ENCODE measurements at regions not wholly inside any gene's neighbourhood (a gene's known extent, or its start where the extent isn't known, plus 50 kb on each side); places are given as distances from the start of the nearest gene placed in this dataset.

- TF ChIP-seq EP300 (IDR thresholded peaks at IDR 0.05) (no peak), POLR2AphosphoS5 (IDR thresholded peaks at IDR 0.05) (peak; percentile 73)
- TF ChIP-seq, protein P1, sequence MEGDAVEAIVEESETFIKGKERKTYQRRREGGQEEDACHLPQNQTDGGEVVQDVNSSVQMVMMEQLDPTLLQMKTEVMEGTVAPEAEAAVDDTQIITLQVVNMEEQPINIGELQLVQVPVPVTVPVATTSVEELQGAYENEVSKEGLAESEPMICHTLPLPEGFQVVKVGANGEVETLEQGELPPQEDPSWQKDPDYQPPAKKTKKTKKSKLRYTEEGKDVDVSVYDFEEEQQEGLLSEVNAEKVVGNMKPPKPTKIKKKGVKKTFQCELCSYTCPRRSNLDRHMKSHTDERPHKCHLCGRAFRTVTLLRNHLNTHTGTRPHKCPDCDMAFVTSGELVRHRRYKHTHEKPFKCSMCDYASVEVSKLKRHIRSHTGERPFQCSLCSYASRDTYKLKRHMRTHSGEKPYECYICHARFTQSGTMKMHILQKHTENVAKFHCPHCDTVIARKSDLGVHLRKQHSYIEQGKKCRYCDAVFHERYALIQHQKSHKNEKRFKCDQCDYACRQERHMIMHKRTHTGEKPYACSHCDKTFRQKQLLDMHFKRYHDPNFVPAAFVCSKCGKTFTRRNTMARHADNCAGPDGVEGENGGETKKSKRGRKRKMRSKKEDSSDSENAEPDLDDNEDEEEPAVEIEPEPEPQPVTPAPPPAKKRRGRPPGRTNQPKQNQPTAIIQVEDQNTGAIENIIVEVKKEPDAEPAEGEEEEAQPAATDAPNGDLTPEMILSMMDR (IDR thresholded peaks at IDR 0.05) = no peak
These were observed 224.3 kb upstream of the PHYHIPL start for GRCh38 chr10:58952162-58952601.
